ENCODE measurements at regions not wholly inside any gene's neighbourhood (a gene's known extent, or its start where the extent isn't known, plus 50 kb on each side); places are given as distances from the start of the nearest gene placed in this dataset.

- no peak overlapping the region for H4K8ac ChIP-seq (replicated peaks; ENCODE audit: insufficient read length, low read depth, low read length)
- no peak overlapping the region for H2BK20ac ChIP-seq (ENCODE audit: low read depth, low read length, poor library complexity, severe bottlenecking)
- no peak overlapping the region for H3K9ac ChIP-seq (ENCODE audit: extremely low read depth, insufficient read length, low read length)
- H3K27me3 ChIP-seq (ENCODE audit: insufficient read depth, low read length) = no peaks in the 10 kb centered on the region
- H3K36me3 Mint-ChIP-seq (ENCODE audit: insufficient read depth in 1 of 3, low read depth in 3 of 3) = no peaks in the 10 kb centered on the region
- no peaks in the 10 kb centered on the region for H3K9me3 Mint-ChIP-seq
- H3K79me2 ChIP-seq (ENCODE audit: insufficient read depth, low read length) = no peaks in the 10 kb centered on the region
- H3T11ph ChIP-seq (ENCODE audit: low read length) = no peak overlapping the region
- no peak for DNase-seq
- no peak overlapping the region for H2BK120ac ChIP-seq (ENCODE audit: low read depth, low read length, poor library complexity, severe bottlenecking)
- H2AFZ ChIP-seq (ENCODE audit: low read length) = no peak overlapping the region
- no peak overlapping the region for H2AK5ac ChIP-seq (ENCODE audit: insufficient read length, low read length)
- no peaks in the 10 kb centered on the region for H3K4me1 ChIP-seq (ENCODE audit: insufficient read depth, low read length)
- no peaks in the 10 kb centered on the region for H3K4me1 Mint-ChIP-seq
- no peak overlapping the region for H4K91ac ChIP-seq (ENCODE audit: insufficient read length, low read depth, low read length)
- no peak overlapping the region for H3K56ac ChIP-seq (ENCODE audit: insufficient read length, low read depth, low read length)
- H4K5ac ChIP-seq (ENCODE audit: insufficient read length, low read depth, low read length) = no peak overlapping the region
- no peak overlapping the region for H2BK5ac ChIP-seq (ENCODE audit: insufficient read length, low read length)
- no peaks in the 10 kb centered on the region for H3K27me3 Mint-ChIP-seq (ENCODE audit: low read depth)
- H3K4me3 Mint-ChIP-seq = no peak overlapping the region
- WGBS (ENCODE audit: extremely low coverage, insufficient read length, low lambda C conversion rate) = no CpG with 5 or more reads among the region's 2 CpGs
- no peak overlapping the region for H3K27ac ChIP-seq (ENCODE audit: insufficient read length, low read depth, low read length)
- H3K27ac Mint-ChIP-seq = no peak overlapping the region
- H2BK15ac ChIP-seq (ENCODE audit: low read depth, low read length) = no peak overlapping the region
- TF ChIP-seq CTCF (conservative IDR thresholded peaks at IDR 0.05) = no peak
- peaks cover 3% of the 10 kb centered on the region for H4K20me1 ChIP-seq (ENCODE audit: control insufficient read depth, insufficient read depth, insufficient read length)
- no peaks in the 10 kb centered on the region for H3K79me1 ChIP-seq (ENCODE audit: insufficient read depth, low read depth, low read length, poor library complexity, severe bottlenecking)
- no peaks in the 10 kb centered on the region for H3K9me3 ChIP-seq (ENCODE audit: control insufficient read depth, low read depth, low read length)
- no peak overlapping the region for H3K18ac ChIP-seq (ENCODE audit: insufficient read length, low read depth, low read length)
- no peak overlapping the region for H3K4ac ChIP-seq (ENCODE audit: low read depth, low read length)
- H3K14ac ChIP-seq (ENCODE audit: insufficient read depth, low read length) = no peak overlapping the region
- no peak overlapping the region for H2BK12ac ChIP-seq (ENCODE audit: insufficient read length, low read depth, low read length)
- H3K4me2 ChIP-seq (ENCODE audit: insufficient read depth, insufficient read length, low read length) = no peak overlapping the region
- H3K23me2 ChIP-seq (ENCODE audit: insufficient read length, low read depth, low read length, poor library complexity, severe bottlenecking) = no peaks in the 10 kb centered on the region
- no peak overlapping the region for H3K23ac ChIP-seq (ENCODE audit: insufficient read length, low read depth, low read length)
Measured at GRCh38 chr9:19648672-19649071, 140.2 kb downstream of the SLC24A2 start.
